HepG2 (cell line): ENCODE measurements at regions not wholly inside any gene's neighbourhood (a gene's known extent, or its start where the extent isn't known, plus 50 kb on each side); places are given as distances from the start of the nearest gene placed in this dataset.

Experiments used
- ATF1 ChIP-seq: IDR thresholded peaks from 2 replicates; pipeline ENCODE4 v1.6.1; 2016; ENCODE audit warnings: mild to moderate bottlenecking, control low read depth
- GLI4 ChIP-seq: sonication (generic); formaldehyde crosslinking; IDR thresholded peaks from 2 replicates; pipeline ENCODE4 v1.5.1; 2020; ENCODE audit warnings: missing genetic modification reagents, mild to moderate bottlenecking, moderate library complexity, borderline replicate concordance
- HNRNPLL ChIP-seq: fragments of 200-400 bp; formaldehyde crosslinking; IDR thresholded peaks from 2 replicates; pipeline ENCODE4 v1.6.1; 2017; ENCODE audit warnings: mild to moderate bottlenecking, low read depth, low read length; ENCODE audit not compliant: poor library complexity, severe bottlenecking
- TEAD2 ChIP-seq: sonication (generic); formaldehyde crosslinking; IDR thresholded peaks from 2 replicates; pipeline ENCODE4 v1.9.0; 2021; ENCODE audit warnings: missing genetic modification reagents
- TF ChIP-seq, protein P1 (sequence below): fragments of 450-650 bp; IDR thresholded peaks from 2 replicates; pipeline ENCODE4 v1.6.1; 2016
- TF ChIP-seq, protein P2 (sequence below): sonication (generic); formaldehyde crosslinking; IDR thresholded peaks from 2 replicates; pipeline ENCODE4 v1.4.0; 2020; ENCODE audit warnings: mild to moderate bottlenecking, missing genetic modification reagents
- TF ChIP-seq, protein P3 (sequence below): sonication (generic); formaldehyde crosslinking; IDR thresholded peaks from 2 replicates; pipeline ENCODE4 v1.5.0; 2020; ENCODE audit warnings: mild to moderate bottlenecking, missing genetic modification reagents, moderate library complexity
- TF ChIP-seq, protein P4 (sequence below), 2 experiments: fragments of 450-650 bp in 1 of 2; sonication (generic) in 1 of 2; formaldehyde crosslinking in 1 of 2; IDR thresholded peaks; 2 replicates each; pipeline versions ENCODE4 v1.6.1 to v1.8.0; 2016 to 2022; ENCODE audit warnings: antibody characterized with exemption in 1 of 2, mild to moderate bottlenecking in 1 of 2, missing genetic modification reagents in 1 of 2

DNA sequence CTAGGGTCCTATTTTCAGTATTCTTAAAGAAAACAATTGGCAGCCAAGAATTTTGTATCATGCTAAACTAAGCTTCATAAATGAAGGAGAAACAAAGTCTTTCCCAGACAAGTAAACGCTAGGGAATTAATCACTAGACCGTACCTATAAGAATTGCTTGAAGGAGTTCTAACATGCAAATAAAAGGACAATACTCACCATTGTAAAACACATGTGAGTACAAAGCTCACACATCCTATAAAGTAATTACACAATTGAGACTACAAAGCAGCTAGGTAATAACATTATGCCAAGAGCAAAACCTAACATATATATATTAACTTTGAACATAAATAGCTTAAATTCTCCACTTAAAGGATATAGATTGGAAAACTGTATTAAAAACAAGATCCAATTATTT, 147.4 kb downstream of the FAM83B start:
- TF ChIP-seq TEAD2 (no peak), GLI4 (CRISPR knock-in tag) (no peak), HNRNPLL (no peak), ATF1 (CRISPR knock-in tag) (no peak)
- TF ChIP-seq, protein P1, sequence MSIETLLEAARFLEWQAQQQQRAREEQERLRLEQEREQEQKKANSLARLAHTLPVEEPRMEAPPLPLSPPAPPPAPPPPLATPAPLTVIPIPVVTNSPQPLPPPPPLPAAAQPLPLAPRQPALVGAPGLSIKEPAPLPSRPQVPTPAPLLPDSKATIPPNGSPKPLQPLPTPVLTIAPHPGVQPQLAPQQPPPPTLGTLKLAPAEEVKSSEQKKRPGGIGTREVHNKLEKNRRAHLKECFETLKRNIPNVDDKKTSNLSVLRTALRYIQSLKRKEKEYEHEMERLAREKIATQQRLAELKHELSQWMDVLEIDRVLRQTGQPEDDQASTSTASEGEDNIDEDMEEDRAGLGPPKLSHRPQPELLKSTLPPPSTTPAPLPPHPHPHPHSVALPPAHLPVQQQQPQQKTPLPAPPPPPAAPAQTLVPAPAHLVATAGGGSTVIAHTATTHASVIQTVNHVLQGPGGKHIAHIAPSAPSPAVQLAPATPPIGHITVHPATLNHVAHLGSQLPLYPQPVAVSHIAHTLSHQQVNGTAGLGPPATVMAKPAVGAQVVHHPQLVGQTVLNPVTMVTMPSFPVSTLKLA, result no peak
- TF ChIP-seq, protein P2, sequence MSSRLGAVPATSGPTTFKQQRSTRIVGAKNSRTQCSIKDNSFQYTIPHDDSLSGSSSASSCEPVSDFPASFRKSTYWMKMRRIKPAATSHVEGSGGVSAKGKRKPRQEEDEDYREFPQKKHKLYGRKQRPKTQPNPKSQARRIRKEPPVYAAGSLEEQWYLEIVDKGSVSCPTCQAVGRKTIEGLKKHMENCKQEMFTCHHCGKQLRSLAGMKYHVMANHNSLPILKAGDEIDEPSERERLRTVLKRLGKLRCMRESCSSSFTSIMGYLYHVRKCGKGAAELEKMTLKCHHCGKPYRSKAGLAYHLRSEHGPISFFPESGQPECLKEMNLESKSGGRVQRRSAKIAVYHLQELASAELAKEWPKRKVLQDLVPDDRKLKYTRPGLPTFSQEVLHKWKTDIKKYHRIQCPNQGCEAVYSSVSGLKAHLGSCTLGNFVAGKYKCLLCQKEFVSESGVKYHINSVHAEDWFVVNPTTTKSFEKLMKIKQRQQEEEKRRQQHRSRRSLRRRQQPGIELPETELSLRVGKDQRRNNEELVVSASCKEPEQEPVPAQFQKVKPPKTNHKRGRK (CRISPR knock-in tag), result no peak
- TF ChIP-seq, protein P3, sequence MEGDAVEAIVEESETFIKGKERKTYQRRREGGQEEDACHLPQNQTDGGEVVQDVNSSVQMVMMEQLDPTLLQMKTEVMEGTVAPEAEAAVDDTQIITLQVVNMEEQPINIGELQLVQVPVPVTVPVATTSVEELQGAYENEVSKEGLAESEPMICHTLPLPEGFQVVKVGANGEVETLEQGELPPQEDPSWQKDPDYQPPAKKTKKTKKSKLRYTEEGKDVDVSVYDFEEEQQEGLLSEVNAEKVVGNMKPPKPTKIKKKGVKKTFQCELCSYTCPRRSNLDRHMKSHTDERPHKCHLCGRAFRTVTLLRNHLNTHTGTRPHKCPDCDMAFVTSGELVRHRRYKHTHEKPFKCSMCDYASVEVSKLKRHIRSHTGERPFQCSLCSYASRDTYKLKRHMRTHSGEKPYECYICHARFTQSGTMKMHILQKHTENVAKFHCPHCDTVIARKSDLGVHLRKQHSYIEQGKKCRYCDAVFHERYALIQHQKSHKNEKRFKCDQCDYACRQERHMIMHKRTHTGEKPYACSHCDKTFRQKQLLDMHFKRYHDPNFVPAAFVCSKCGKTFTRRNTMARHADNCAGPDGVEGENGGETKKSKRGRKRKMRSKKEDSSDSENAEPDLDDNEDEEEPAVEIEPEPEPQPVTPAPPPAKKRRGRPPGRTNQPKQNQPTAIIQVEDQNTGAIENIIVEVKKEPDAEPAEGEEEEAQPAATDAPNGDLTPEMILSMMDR (CRISPR knock-in tag), result no peak
- TF ChIP-seq, protein P4, sequence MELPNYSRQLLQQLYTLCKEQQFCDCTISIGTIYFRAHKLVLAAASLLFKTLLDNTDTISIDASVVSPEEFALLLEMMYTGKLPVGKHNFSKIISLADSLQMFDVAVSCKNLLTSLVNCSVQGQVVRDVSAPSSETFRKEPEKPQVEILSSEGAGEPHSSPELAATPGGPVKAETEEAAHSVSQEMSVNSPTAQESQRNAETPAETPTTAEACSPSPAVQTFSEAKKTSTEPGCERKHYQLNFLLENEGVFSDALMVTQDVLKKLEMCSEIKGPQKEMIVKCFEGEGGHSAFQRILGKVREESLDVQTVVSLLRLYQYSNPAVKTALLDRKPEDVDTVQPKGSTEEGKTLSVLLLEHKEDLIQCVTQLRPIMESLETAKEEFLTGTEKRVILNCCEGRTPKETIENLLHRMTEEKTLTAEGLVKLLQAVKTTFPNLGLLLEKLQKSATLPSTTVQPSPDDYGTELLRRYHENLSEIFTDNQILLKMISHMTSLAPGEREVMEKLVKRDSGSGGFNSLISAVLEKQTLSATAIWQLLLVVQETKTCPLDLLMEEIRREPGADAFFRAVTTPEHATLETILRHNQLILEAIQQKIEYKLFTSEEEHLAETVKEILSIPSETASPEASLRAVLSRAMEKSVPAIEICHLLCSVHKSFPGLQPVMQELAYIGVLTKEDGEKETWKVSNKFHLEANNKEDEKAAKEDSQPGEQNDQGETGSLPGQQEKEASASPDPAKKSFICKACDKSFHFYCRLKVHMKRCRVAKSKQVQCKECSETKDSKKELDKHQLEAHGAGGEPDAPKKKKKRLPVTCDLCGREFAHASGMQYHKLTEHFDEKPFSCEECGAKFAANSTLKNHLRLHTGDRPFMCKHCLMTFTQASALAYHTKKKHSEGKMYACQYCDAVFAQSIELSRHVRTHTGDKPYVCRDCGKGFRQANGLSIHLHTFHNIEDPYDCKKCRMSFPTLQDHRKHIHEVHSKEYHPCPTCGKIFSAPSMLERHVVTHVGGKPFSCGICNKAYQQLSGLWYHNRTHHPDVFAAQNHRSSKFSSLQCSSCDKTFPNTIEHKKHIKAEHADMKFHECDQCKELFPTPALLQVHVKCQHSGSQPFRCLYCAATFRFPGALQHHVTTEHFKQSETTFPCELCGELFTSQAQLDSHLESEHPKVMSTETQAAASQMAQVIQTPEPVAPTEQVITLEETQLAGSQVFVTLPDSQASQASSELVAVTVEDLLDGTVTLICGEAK (IDR thresholded peaks at IDR 0.05), result no peak
- TF ChIP-seq, protein P4 (CRISPR knock-in tag; IDR thresholded peaks at IDR 0.05), result no peak
